Stimulated activated CD8-positive, alpha-beta memory T cell treated with anti-CD3 and anti-CD28 coated beads, Interleukin-15, amount 100 ng/mL, for 48 hours (primary cell): ENCODE measurements at regions not wholly inside any gene's neighbourhood (a gene's known extent, or its start where the extent isn't known, plus 50 kb on each side); places are given as distances from the start of the nearest gene placed in this dataset.

Experiments used
- DNase-seq, 2 donors: peaks; one replicate each; pipeline ENCODE4 v3.0.0-alpha.2; 2020; ENCODE audit warnings: low read depth in 2 of 2

DNA sequence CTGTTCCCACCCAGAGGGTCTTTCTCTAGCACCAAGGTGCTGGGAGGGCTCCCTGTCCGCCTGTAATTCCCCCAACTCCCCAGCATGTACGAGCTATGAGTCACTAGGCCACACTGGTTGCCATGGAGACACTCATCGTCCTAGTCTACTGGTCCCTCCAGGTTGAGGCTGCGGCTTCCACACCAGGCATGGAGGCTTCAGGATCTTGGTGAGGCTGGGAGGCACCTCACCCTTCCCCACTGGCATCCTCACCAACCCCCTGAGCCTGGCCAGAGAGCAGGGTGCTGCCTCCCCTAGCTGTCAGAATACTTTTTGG, 75.6 kb upstream of the KAZN start:
- no peak for DNase-seq

- DNase-seq: no peak
Measured at GRCh38 chr1:14524826-14525636, 73.5 kb upstream of the KAZN start.

DNA sequence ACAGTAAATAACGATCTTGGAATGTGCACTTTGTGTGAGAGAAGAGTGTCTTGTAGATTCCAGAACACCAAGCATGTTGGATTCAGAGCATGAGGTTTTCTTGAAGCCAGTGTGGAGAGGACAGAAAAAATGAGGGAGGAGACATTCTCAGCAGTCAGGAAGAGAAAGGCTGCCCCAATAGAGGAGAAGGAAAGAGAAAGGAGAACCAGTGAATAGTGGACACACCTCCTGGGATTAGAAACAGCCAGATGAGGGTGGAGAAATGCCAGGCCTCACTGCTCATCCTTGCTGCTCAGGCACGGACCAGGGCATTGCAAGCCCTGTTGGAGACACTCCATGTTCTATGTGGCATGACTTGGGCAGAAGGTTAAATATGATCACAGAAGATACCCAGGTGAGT, 69.0 kb upstream of the KAZN start:
- DNase-seq: no peak

DNA sequence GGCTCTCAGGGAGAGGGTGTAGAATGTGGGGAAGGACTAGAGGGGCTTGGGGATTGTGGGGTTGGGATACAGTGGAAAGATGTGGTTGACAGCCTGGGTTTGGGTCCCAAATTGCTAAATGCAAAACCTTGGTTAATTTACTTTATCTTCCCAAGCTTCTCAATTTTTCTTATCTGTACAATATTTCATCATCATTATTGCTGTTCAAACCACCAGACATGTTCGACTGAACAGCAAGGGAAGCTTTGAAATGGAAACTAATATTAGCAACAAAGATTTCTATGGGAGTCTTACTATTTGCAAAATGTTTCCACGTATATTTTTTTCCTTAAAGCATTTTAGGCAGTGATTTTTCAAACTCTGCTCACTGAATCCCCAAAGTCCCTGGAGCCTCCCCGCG, 67.0 kb upstream of the KAZN start:
- no peak for DNase-seq

DNA sequence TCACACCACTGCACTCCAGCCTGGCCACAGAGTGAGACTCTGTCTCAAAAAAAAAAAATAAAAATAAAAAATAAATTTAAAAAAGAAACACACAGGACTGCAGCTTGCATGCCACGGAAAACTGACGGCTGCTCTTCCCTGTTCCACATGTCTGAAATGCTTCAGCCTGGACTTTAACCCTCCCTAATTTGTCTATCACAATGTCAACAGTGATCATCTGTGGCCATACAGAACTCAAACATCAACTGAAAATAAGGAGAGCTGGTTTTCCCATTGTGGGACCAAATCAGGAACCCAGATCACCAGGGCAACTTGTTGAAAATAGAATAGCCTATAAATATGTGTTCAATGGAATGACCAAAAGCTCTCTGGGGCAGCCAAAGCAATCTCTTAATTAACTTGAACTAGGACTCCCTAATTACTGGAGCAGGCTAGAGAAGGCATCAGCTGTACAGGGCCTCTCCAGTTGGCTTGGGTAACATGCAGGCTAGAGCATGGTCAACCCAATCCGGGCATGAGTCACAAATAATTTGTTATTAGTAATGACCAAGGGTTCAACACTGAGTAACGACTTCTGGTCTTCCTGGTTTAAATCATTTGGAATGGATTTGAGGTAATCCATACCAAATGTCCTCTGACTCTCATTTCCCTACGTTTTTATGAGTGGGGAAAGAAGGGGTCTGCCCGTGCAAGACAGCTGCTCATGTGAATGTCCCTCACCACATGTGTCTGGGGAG, 62.7 kb upstream of the KAZN start:
- DNase-seq: no peak

GRCh38 chr1:14538335-14538734, 60.1 kb upstream of the KAZN start:
- DNase-seq: no peak

- DNase-seq: no peak
Measured at GRCh38 chr1:14539309-14539708, 59.2 kb upstream of the KAZN start.

GRCh38 chr1:14539953-14540563, 58.4 kb upstream of the KAZN start:
- no peak for DNase-seq

DNA sequence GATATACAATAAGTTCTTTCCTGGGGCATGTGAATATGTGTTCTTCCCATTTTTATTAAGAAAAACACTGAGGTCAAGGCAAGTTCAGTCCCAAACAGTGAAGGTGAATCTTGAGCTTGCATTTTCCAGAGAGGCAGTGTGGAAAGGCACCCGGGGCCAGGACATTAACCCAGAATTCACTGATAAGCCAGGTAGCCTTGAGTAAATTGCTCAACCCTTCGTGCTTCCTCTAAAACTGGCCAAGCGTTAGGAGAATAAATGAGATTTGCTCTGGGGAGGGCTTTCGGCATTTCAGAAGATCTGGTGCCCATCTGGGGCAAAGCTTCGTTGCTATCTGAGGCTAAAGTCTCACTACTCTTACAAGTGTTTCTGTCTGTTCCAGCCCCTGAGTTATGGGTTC, 57.1 kb upstream of the KAZN start:
- no peak for DNase-seq

- no peak for DNase-seq
Measured at GRCh38 chr1:14543191-14543840, 55.2 kb upstream of the KAZN start.

DNA sequence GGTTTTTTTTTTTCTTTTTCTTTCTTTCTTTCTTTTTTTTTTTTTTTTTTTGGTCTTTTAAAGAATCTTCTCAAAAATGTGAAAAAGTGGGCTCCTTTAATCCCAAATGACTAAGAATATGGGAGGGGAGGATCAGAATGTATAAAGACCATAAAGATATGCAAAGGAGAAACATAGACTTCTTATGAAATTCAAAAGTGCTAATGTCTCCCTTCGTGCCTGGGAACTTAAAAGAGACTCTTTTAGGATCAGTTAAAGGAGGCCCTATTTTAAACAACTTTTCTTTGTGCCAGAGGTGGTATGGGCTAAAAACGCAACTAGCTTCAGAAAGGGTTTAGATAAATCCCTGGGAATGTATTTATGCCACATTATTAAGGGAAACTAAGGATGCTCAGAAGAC, 54.2 kb upstream of the KAZN start:
- no peak for DNase-seq

GRCh38 chr1:14545422-14546025, 53.0 kb upstream of the KAZN start:
- no peak for DNase-seq

- no peak for DNase-seq
Measured at GRCh38 chr1:14546416-14546815, 52.1 kb upstream of the KAZN start.
